ENCODE measurements at regions not wholly inside any gene's neighbourhood (a gene's known extent, or its start where the extent isn't known, plus 50 kb on each side); places are given as distances from the start of the nearest gene placed in this dataset.

GRCh38 chr6:95357380-95358020 lies 219.8 kb upstream of the MANEA start:
- TF ChIP-seq CTCF (IDR thresholded peaks at IDR 0.05) (no peak), ZFX (IDR thresholded peaks at IDR 0.05; ENCODE audit: borderline replicate concordance) (no peak)
